Fibroblast of skin of left quadriceps (primary cell): ENCODE measurements at regions not wholly inside any gene's neighbourhood (a gene's known extent, or its start where the extent isn't known, plus 50 kb on each side); places are given as distances from the start of the nearest gene placed in this dataset.

ENCODE experiments used
- DNase-seq, 2 experiments: peaks; one replicate each; pipeline ENCODE4 v3.0.0-alpha.2; 2013; ENCODE audit warnings: low read depth in 2 of 2

DNA sequence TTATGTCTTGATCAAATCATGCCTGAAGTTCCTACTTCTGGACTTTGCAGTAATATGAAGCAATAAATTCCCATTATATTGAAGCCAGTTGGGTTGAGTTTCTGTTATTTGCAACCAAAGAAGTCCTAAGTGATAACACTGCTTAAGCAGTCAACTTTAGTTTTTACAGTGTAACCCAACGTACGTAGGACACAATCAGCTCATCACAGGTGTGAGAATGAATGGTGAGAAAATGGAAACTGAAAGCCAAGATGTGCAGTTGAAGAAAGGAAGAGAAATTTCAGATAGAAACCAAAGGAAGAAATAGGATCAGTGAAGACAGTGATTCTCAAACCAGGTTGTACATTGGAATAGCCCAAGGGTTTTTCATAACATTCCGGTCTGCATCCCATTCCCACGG, 211.4 kb upstream of the ZFP64 start:
- DNase-seq, result no peak

DNA sequence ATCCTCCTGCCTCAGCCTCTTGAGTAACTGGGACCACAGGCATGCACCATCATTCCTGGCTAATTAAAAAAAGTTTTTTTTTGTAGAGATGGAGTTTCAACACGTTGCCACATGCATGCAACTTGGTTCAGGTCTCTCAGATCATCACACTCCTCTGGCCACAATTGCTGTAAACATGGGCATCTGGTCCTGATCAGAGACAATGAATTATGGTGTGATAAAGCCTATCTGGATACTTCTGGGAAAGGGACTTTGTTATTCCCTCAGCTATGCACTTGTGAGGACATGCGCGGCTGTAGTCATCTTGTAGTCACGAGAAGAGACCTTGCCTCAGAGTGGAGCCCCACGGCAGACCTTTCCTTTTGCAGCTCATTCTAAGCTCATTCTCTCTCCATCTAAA, 210.9 kb upstream of the ZFP64 start:
- DNase-seq, result peak; percentile 97

DNA sequence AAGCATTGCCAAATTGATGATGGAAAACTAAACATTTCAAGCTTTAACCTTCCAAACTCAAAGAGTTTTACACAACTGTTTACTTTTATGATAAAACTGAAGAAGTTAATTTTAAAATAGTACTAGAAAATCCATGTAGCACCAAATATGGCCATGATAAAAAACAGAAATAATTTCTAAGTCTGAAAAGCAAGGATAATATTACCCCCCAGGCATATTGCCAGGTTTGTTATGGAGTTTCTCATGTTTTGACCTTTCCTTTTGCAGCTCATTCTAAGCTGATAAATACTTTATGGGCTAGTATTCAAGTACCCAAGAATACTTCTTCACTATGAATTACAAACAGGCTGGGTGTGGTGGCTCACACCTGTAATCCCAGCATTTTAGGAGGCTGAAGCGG, 209.9 kb upstream of the ZFP64 start:
- no peak for DNase-seq

DNA sequence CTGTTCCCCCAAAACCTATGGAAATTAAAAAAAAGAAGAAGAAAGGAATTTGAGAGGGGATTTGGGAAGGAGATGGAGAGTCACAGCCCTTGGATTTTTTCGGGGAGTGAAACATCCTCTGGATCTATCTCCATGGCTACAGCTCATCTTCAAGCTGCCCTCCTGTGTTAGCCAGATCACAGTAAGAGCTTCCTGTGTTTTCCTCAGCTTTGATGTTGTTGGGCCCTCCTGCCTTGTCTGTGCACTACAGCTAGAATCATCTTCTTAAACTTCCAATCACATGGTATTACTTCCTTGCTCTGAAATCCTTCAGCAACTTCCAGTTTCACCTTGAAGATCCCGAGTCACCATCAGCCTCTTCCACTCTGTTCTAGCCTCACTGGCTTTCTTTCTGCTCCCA, 207.8 kb upstream of the ZFP64 start:
- DNase-seq, result no peak

DNA sequence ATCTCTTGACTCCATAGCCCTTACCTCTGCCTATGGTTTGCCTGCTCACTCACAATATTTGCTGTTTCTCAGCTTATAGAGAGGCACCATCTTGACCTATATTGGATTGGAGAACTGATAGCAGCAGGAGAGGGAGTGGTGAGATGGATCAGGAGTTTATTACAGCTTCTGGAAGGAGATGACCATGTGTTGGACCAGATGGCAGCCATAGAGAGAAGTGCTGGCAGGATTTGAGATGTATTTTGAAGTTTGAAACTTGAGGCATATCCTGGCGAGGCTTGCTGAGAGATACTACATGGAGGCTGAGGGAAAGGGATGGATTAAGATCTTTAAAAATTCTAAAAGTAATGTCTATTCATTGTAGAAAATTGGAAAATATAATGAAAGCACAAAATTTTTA, 198.0 kb upstream of the ZFP64 start:
- no peak for DNase-seq

DNA sequence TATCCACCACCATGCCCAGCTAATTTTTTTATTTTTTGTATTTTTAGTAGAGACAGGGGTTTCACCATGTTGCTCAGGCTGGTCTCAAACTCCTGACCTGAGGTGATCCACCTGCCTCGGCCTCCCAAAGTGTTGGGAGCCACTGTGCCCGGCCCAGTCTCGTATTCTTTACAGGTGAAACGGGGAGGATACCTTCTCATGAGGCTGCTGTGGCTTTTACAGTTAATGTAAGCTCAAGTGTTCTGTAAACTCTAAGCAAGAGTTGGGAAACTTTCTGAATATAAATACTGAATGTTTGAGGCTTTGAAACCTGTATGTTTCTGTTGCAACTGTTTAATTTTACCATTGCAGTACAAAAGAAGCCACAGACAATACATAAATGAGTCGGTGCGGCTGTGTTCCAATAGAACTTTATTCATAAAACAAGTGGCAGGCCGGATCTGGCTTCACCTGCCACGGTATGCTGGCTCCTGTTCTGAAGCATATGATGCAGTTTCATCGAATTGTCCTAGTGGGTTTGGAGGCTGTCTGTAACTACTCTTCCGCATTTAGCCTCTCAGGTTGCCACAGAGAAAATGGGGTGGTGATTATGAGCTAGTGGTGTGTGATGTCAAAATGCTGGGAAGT, 192.5 kb upstream of the ZFP64 start:
- DNase-seq, result no peak

DNA sequence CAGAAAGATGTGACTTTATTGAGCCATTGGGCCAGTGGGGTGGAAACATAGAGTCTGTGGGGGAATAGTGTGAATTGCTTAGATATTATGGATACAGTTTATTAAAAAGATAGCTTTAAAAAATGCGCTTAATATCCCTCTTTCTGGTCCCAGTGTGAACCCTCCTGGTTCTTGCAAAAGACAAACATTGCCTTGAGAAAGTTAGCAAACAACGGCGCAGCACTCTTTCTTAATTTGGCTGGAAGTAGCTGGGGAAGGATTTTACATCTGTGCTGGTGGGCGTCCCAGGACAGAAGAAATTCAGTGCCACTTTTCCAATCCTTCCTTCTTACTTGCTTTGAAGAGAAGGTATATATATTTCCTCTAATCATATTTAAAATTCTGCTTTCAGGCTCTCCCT, 191.4 kb upstream of the ZFP64 start:
- no peak for DNase-seq

DNA sequence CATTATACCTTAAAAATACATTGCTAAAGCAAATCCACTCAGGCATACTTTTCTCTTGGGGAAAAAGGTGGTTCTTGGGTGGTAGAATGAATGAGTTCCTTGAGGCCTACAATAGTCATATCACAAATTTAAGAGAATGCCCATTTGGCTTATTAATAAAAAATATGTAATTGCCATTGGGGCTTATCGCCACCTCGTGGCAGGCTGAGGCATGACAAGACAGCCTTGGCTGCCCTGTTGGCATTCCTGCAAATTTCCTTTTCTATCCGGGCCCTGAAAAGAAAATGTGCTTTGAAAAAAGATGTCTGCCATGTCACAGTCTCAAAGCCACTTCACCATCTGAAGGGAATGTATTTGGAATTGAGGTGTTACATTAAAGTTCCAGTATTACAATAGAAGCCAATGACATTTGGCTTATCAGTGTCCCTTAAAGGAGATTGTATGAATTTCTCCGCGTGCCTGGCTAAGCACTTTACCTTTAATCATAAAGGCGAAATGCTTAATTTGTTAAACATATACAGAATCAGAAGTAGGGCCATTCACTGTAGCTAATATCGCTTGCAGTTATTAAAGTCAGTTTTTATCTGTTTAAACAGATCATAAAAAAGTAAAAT, 188.3 kb upstream of the ZFP64 start:
- DNase-seq, result peak; percentile 3 to 6

DNA sequence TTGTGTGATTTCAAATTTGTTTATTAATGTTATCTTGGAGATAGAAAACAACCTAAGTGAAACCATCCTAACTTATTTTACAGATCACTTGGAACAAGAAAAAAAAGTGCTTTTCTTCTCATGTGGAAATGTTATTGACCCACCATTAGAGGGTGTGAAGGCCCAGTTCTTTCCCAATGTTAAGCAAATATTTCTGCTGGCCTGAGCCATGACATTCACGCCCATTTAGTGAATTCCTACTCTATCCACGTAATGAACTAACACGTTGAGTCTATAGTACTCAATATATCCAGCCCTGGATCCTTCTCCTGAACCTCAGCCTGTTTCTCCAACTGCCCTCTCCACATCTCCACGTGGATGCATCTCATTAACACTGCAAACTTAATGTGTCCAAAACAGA, 180.6 kb upstream of the ZFP64 start:
- DNase-seq, result no peak

DNA sequence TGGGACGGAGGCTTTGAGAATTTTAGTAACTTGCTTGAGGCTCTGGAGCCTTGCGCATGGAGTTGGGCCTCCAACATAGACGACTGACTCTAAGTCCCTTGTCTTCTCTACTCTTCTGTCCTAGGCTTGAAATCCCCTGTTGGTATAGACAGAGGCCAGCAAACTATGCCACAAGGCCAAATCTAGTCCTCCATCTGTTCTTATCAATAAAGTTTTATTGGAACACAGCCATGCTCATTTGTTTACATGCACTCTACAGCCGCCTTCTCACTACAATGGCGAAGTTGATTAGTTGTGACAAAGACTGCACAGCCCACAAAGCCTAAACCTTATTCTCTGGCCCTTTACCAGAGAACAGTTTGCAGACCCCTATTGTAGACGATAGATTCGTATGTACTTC, 174.1 kb upstream of the ZFP64 start:
- DNase-seq, result no peak

DNA sequence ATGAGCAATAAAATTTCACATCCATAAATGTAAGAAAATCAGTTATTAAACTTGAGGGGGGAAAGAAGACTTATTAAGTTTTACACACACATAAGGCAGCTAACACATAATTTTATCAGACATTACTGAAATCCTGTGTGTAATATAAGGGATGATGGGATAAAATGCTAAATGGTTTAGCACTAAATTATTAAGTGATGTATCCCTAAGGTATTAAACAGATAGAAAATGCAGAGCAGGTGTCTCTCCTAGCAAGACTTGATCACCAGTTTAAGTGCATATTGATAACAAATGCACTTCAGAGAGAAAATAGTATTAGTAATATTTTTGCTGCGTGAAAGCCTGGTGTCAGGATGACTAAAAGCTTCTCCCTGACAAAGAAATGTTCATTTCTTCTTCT, 172.8 kb upstream of the ZFP64 start:
- DNase-seq, result no peak

DNA sequence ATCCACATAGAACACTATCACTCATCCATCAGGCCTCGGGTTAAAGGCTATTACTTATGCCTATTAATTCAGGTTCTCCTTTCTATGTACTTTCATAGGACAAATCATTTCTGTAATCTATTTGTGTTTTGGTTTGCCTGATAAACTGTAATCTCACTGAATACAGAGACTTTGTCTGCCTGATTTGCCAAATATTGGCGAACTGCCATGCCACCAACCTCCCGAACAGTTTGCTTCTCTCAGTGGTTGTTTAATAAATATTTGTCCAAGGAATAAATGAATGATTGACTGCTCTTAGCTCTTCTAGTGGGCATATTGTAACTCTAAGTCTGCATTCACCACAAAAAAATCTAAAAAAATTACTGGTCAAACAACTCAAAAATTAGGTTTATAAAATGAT, 170.1 kb upstream of the ZFP64 start:
- no peak for DNase-seq

DNA sequence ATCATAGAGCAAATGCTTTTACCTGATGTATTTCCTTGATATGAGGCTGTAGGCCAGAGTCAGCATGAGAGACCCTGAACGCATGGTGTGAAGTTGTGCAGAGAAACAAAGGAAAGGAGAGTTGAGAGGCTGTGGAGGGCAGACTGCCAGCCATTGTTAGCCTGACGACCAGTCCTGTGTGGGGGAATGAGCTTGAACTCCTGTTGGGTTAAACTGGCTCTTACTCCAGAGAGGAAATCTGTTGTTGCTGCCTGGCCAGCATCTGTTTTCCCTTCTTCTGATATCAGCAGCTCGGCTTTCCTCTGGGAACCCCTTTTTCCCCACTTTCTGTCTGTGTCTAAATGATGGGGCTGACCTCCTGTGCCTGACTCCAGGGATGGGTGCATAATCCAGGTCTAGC, 158.2 kb upstream of the ZFP64 start:
- DNase-seq, result no peak

DNA sequence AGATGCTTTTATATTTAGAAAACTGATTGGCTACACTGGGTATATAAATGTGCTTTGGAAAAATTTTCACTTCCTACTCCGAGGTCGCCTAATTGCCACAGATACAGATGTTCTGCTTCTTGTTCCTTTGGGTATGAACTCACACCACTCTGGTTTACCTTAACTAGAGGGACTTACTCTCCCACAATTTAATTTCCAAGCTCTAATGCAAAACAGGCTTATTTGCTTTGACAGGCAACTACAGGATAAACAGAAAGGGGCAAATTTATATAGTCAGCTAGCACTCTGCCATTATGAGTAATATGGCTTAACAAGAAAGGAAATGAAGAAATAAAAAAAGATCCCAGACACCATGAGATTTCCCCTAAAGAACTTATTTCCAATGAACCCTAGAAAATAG, 156.9 kb upstream of the ZFP64 start:
- DNase-seq, result no peak

DNA sequence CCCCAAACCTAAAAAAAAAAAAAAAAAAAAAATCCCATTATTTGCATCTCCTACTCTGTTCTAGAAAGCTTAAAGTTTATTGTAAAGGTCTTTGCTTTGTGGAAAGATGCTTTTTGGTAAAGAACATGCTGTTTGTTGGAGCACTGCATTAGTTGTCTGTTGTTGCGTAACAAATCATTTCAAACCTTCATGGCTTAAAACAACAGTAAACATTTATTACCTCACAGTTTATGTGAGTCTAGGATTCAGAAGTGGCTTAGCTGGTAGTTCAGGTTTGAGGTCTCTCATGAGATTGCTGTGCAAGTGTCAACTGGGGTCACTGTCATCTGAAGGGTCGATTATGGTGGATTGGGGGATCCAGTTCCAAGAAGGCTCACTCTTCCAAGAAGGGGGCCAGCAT, 155.2 kb upstream of the ZFP64 start:
- DNase-seq, result no peak

DNA sequence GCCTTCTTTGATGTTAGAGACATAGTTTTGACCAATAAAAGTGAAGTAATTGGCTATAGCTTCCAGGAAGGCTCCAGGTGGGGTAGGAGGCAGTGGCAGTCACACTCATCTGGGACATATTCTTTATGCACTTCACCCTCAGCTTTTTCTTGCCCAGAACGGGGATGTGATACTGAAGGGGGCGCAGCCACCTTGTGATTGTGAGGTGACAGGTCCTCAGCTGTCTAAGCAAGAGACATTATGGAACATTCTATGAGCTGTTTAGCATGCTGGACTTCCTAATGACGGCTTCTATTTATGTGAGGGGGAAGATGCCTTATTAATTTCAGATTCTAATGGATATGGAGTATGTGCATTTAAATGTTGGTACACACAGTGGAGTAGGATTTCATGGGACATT, 151.3 kb upstream of the ZFP64 start:
- DNase-seq, result no peak

DNA sequence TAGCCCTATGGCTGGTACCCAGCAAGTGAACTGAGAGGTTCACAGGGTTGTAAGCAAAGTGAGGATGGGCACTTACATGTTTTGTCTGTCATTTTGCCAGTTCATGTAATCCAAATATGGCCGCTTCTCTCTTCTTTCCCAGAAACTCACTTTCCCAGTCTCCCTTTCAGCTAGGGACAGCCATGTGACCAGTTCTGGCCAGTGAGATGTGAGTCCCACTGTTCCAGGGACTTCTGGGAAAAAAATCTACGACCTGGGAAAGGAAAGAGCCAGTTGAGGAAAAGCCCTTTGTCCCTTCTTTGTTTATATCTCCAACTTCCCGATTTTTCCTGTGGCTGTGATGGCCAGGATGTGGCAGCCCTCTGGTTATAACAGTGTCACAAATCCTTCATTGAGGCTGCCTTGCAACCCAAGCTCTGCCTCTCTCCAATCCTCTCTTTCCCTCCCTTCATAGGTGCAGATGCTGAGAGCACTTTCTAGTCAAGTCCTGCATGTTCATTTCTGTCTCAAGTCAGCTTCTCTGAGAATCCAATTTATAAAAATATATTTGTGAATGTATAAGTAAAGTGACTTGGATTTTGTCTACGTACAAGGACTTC, 148.6 kb upstream of the ZFP64 start:
- DNase-seq, result no peak

DNA sequence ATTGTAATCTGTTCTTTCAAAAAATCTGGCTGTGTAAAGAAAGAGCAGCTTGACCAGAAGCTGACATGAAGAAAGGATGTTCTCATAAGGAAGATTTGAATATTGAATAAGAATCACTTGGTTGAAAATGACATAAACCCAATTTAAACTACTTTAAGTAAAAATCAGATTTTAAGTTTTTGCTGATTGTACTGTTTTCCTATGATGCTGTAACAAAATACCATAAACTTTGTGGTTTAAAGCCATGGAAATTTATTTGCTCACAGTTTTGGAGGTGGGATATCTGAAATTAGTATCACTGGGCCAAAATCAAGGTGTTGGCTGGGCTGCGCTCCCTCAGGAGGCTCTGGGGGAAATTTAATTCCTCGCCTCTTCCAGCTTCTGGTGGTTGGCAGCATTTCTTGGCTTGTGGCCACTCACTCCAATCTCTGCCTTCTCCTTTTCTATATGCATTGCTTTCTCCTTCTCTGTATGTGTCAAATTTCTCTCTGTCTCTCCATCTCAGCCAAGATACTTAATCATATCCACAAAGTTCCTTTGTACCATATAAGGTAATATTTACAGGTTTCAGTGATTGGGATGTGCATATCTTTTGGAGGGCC, 141.2 kb upstream of the ZFP64 start:
- DNase-seq, result no peak

DNA sequence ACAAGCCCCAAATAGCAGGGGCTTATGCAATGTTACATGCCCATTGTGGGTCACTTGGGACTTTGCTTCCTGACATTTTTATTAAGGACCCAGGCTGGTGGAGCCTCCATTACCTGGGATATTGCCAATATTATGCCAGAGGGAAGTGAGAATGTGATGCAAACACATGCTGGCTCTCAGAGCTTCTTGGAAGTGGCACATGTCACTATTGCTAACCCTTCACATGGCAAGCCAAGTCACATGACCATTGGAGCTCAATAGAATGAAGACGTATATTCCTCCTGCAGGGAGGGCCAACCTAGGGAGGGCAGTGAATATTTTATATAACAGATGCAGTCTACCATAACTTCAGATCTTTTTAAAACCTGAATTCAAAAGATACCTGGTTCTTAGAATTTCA, 140.7 kb upstream of the ZFP64 start:
- no peak for DNase-seq

DNA sequence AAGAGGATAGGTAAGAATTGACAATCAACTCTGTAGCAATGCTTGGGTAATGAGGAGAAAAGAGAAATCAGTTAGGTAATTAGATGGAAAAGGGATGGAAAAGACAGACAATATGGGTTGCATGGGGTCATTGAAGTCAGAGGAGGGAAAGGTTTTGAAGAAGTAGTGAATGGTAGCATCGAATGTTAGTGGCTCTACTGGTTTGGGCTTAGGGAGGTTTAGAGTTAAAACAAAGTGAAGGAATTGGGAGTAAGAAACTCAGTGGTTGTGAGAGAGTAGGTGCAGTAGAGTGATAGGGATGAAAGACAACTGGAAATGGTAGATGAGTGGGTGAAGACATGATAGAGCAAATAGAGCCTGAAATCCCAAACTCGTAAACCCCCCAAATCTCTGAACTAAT, 140.1 kb upstream of the ZFP64 start:
- DNase-seq, result no peak

DNA sequence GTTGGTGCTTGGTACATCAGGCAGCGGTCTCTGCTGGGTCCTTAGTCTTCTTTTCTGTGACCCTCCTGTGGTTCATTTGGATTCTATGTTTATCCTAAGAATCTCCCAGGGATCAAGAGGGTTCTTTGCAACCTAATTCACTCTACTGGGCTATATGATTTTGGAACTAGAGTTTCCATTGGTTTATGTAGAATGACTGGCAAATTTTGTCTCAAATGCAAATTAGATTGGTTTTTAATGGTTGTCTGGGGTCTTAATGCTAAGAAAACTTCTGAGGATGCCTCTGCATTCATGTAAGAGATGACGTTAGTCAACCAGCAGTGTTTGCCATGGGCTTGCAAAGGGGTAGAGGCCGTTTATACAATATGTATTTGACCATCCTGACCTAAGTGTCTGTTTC, 129.8 kb upstream of the ZFP64 start:
- no peak for DNase-seq

DNA sequence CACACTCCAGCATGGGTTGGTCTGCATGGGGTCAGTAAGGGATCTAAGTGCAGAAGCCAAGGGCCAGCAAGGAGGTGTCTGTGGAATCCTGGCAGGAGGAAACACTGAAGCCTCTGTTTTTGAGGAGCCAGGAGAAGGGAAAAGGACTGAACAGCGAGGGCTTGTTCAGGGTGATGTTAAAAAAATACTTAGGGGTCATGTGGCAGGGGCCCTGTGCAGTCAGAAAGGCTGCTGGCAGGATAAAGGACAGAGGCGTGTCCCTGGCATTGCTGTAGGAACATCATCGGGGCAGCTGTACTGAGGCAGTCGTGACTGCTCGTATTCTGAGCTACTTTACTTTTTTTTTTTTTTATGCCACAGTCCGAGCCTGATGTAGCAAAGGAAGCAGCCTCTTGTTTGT, 127.1 kb upstream of the ZFP64 start:
- DNase-seq, result no peak

DNA sequence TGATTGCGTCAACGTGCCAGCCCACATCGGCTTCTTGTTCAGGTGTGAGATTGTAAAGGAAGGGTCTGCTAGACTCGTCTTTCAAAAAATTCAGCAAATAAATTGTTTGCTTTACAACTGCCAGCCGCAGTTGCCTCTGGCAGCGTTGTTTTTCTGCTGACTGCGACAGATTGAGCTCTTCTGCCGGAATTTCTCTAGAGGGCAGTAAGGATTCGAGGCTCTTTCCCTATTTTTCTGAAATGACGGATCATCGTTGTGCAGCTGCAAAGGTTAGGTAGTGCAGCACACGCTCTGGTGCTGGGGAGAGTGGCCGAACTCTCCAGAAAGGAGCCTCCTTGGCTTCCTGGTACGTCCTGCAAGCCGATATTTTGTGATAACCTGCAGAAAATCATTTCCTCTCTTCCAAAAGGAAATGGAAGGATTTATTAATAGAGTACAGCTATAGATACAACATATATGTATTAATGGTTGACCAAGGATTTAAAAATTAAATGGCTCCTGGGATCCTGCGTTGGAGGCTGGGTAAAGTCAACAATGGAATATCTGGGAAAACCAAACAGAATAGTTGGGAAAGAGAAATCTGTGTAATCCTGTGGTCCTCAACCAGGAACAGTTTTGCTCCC, 121.9 kb upstream of the ZFP64 start:
- DNase-seq, result peak; percentile 42 to 43
